ENCODE measurements at regions not wholly inside any gene's neighbourhood (a gene's known extent, or its start where the extent isn't known, plus 50 kb on each side); places are given as distances from the start of the nearest gene placed in this dataset.

DNA sequence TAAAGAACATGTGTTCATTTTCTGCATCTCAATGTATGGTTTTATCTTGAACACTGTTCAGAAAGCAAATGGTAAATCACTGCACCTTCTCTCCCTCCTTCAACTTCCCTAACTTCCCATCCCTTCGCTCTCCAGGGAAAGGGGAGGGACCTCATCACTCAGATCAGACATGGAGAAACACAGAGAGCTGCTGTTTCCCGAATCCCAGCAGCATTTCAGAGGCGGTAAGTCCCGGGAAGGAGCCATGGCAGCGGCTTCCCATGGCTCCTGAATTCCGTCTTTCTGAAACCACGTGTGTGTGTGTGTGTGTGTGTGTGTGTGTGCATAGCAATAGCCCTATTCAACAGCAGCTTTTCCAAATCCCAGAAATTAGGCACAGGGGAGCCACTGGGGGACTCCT, 125.4 kb upstream of the TMCC3 start:
- peaks cover 26% of the 10 kb centered on the region for H3K4me1 ChIP-seq (ENCODE audit: control insufficient read depth, extremely low read depth, insufficient read depth, low read length)
- DNase-seq (ENCODE audit: low read depth, low spot score) (no peak), FAIRE-seq (no peak)
- TF ChIP-seq POLR2A (IDR thresholded peaks at IDR 0.05; ENCODE audit: low read depth, low read length) (no peak), JUN (IDR thresholded peaks at IDR 0.05; ENCODE audit: borderline replicate concordance, insufficient read depth, insufficient read length, low read depth) (no peak), MYC (IDR thresholded peaks at IDR 0.05; ENCODE audit: low read depth, low read length) (no peak), POLR2AphosphoS5 (IDR thresholded peaks at IDR 0.05; ENCODE audit: insufficient read depth, low read depth, low read length) (no peak), GATA2 (IDR thresholded peaks at IDR 0.05; ENCODE audit: insufficient read depth, insufficient read length, low read depth, low read length) (no peak), FOS (IDR thresholded peaks at IDR 0.05; ENCODE audit: borderline replicate concordance, insufficient read depth, low read length) (no peak), EZH2 (IDR thresholded peaks at IDR 0.05; ENCODE audit: borderline replicate concordance, low read depth, low read length, severe bottlenecking) (no peak)
- TF ChIP-seq, protein P1, sequence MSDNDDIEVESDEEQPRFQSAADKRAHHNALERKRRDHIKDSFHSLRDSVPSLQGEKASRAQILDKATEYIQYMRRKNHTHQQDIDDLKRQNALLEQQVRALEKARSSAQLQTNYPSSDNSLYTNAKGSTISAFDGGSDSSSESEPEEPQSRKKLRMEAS (IDR thresholded peaks at IDR 0.05; ENCODE audit: insufficient read depth, insufficient read length), result no peak
- TF ChIP-seq, protein P2, sequence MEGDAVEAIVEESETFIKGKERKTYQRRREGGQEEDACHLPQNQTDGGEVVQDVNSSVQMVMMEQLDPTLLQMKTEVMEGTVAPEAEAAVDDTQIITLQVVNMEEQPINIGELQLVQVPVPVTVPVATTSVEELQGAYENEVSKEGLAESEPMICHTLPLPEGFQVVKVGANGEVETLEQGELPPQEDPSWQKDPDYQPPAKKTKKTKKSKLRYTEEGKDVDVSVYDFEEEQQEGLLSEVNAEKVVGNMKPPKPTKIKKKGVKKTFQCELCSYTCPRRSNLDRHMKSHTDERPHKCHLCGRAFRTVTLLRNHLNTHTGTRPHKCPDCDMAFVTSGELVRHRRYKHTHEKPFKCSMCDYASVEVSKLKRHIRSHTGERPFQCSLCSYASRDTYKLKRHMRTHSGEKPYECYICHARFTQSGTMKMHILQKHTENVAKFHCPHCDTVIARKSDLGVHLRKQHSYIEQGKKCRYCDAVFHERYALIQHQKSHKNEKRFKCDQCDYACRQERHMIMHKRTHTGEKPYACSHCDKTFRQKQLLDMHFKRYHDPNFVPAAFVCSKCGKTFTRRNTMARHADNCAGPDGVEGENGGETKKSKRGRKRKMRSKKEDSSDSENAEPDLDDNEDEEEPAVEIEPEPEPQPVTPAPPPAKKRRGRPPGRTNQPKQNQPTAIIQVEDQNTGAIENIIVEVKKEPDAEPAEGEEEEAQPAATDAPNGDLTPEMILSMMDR (IDR thresholded peaks at IDR 0.05; ENCODE audit: extremely low read depth in 1 of 2, insufficient read depth in 1 of 2, low read depth in 1 of 2, low read length in 2 of 2), result no peak
- no peaks in the 10 kb centered on the region for H3K79me2 ChIP-seq (ENCODE audit: control insufficient read depth, insufficient read depth, low read length)
- H3K4me3 ChIP-seq (replicated peaks in 1 of 3; ENCODE audit: insufficient read depth in 1 of 3, low read depth in 1 of 3, low read length in 3 of 3), result no peak overlapping the region
- H3K27ac ChIP-seq (ENCODE audit: insufficient read depth, low read depth, low read length), result no peak overlapping the region
- dilution Hi-C loops (cut with MboI; ENCODE audit: extremely low pct_ligation_motif_present, low sequenced_read_pairs), result no loop called here
- BruUV-seq (replicated peaks), result no TSS peak
- H3K36me3 ChIP-seq (ENCODE audit: control insufficient read depth in 2 of 2, extremely low read depth in 1 of 2, insufficient read depth in 2 of 2, low read length in 2 of 2), result no peaks in the 10 kb centered on the region
- CTCF ChIA-PET, result interaction anchor here (0.5 to 1.2 kb wide), 2 partner anchors 13 to 284 kb away, joined by 3 read pairs; no protein-coding TSS in a partner anchor
- H3K9me1 ChIP-seq (replicated peaks; ENCODE audit: control insufficient read depth, extremely low read depth, insufficient read depth, low read length), result no peaks in the 10 kb centered on the region
- no peak overlapping the region for H3K9ac ChIP-seq (replicated peaks; ENCODE audit: extremely low read depth, insufficient read depth, low read length)
- no peaks in the 10 kb centered on the region for H4K20me1 ChIP-seq (replicated peaks; ENCODE audit: control insufficient read depth, extremely low read depth, insufficient read depth, low read length)
- intact Hi-C loops (cut with micrococcal nuclease), result no loop called here
- H3K4me2 ChIP-seq (ENCODE audit: insufficient read depth, low read length), result no peak overlapping the region
- H3K27me3 ChIP-seq (ENCODE audit: control insufficient read depth in 2 of 2, insufficient read depth in 2 of 2, low read length in 2 of 2), result no peaks in the 10 kb centered on the region
- no peaks in the 10 kb centered on the region for H3K9me3 ChIP-seq (replicated peaks; ENCODE audit: control insufficient read depth, insufficient read depth, low read length)
- POLR2A ChIA-PET, result no interaction called here
- H2AFZ ChIP-seq (ENCODE audit: low read depth, low read length), result no peak overlapping the region
